ENCODE measurements at regions not wholly inside any gene's neighbourhood (a gene's known extent, or its start where the extent isn't known, plus 50 kb on each side); places are given as distances from the start of the nearest gene placed in this dataset.

GRCh38 chr7:28237363-28237762 lies 56.8 kb upstream of the JAZF1 start:
- Mint-ChIP-seq H3K27ac (peak overlapping the region; percentile 30; the same call in 1 of the 2 replicates), H3K4me3 (no peak overlapping the region), H3K4me1 (peaks cover 37% of the 10 kb centered on the region), H3K36me3 (ENCODE audit: low read depth) (no peaks in the 10 kb centered on the region), H3K27me3 (ENCODE audit: insufficient read depth, low read depth, poor library complexity) (peaks cover 2% of the 10 kb centered on the region), H3K9me3 (no peaks in the 10 kb centered on the region)
- no peaks in the 10 kb centered on the region for H3K36me3 ChIP-seq (ENCODE audit: insufficient read depth)
- DNase-seq (ENCODE audit: low spot score) = no peak
- peak overlapping the region; percentile 34; the same call in 1 of the 2 replicates for H3K4me2 ChIP-seq
- H3K9me2 ChIP-seq (ENCODE audit: insufficient read depth) = 0 out of 2 replicates have a peak, but pooled peaks cover 5% of the 10 kb centered on the region
- peak overlapping the region; percentile 86 for H3K27ac ChIP-seq (ENCODE audit: low read depth)
- TF ChIP-seq EZH2 (IDR thresholded peaks at IDR 0.05; ENCODE audit: low read depth, unreplicated experiment) (no peak), CTCF (conservative IDR thresholded peaks at IDR 0.05; ENCODE audit: low read depth in 2 of 2) (no peak), JUNB (IDR thresholded peaks at IDR 0.05; ENCODE audit: unreplicated experiment) (no peak), REST (IDR thresholded peaks at IDR 0.05; ENCODE audit: unreplicated experiment) (no peak)
- H4K20me1 ChIP-seq (replicated peaks; ENCODE audit: insufficient read depth) = no peaks in the 10 kb centered on the region
- H3K4me1 ChIP-seq (ENCODE audit: insufficient read depth) = peaks cover 38% of the 10 kb centered on the region
- no peak overlapping the region for H3K4me3 ChIP-seq
- no peaks in the 10 kb centered on the region for H3K79me2 ChIP-seq (replicated peaks; ENCODE audit: insufficient read depth)
- no peak for ATAC-seq
- H3K27me3 ChIP-seq (ENCODE audit: insufficient read depth) = no peaks in the 10 kb centered on the region
- H3F3A ChIP-seq (replicated peaks; ENCODE audit: low read depth) = peaks cover 14% of the 10 kb centered on the region
- H2AFZ ChIP-seq = no peak overlapping the region

- no peaks in the 10 kb centered on the region for H3K36me3 ChIP-seq (ENCODE audit: insufficient read depth)
- peaks cover 37% of the 10 kb centered on the region for H3K4me1 ChIP-seq (ENCODE audit: insufficient read depth)
- H3K9me2 ChIP-seq (ENCODE audit: insufficient read depth) = 0 out of 2 replicates have a peak, but pooled peaks cover 5% of the 10 kb centered on the region
- H3K4me3 Mint-ChIP-seq = no peak overlapping the region
- DNase-seq (ENCODE audit: low spot score) (no peak), ATAC-seq (no peak)
- no peak overlapping the region for H3K4me3 ChIP-seq
- peaks cover 34% of the 10 kb centered on the region for H3K4me1 Mint-ChIP-seq
- no peaks in the 10 kb centered on the region for H3K27me3 ChIP-seq (ENCODE audit: insufficient read depth)
- no peaks in the 10 kb centered on the region for H3K9me3 Mint-ChIP-seq
- H3K79me2 ChIP-seq (replicated peaks; ENCODE audit: insufficient read depth) = no peaks in the 10 kb centered on the region
- H3K27me3 Mint-ChIP-seq (ENCODE audit: insufficient read depth, low read depth, poor library complexity) = no peaks in the 10 kb centered on the region
- H4K20me1 ChIP-seq (replicated peaks; ENCODE audit: insufficient read depth) = no peaks in the 10 kb centered on the region
- H3F3A ChIP-seq (replicated peaks; ENCODE audit: low read depth) = peaks cover 14% of the 10 kb centered on the region
- no peaks in the 10 kb centered on the region for H3K36me3 Mint-ChIP-seq (ENCODE audit: low read depth)
- no peak overlapping the region for H2AFZ ChIP-seq
- no peak overlapping the region for H3K27ac ChIP-seq (ENCODE audit: low read depth)
- no peak overlapping the region for H3K4me2 ChIP-seq
- H3K27ac Mint-ChIP-seq = no peak overlapping the region
- TF ChIP-seq ZNF114 (CRISPR knock-in tag; IDR thresholded peaks at IDR 0.05) = no peak
- TF ChIP-seq CTCF (conservative IDR thresholded peaks at IDR 0.05; ENCODE audit: low read depth in 2 of 2) = no peak
- no peak for TF ChIP-seq NANOG (IDR thresholded peaks at IDR 0.05; ENCODE audit: borderline replicate concordance)
- no peak for TF ChIP-seq ETS1 (IDR thresholded peaks at IDR 0.05)
- TF ChIP-seq EZH2phosphoT487 (IDR thresholded peaks at IDR 0.05; ENCODE audit: unreplicated experiment) = no peak
- TF ChIP-seq REST (IDR thresholded peaks at IDR 0.05; ENCODE audit: unreplicated experiment) = no peak
Measured at GRCh38 chr7:28239823-28240204, 59.2 kb upstream of the JAZF1 start.

Data from GM23338 (cell line).